ENCODE measurements at regions not wholly inside any gene's neighbourhood (a gene's known extent, or its start where the extent isn't known, plus 50 kb on each side); places are given as distances from the start of the nearest gene placed in this dataset.

DNA sequence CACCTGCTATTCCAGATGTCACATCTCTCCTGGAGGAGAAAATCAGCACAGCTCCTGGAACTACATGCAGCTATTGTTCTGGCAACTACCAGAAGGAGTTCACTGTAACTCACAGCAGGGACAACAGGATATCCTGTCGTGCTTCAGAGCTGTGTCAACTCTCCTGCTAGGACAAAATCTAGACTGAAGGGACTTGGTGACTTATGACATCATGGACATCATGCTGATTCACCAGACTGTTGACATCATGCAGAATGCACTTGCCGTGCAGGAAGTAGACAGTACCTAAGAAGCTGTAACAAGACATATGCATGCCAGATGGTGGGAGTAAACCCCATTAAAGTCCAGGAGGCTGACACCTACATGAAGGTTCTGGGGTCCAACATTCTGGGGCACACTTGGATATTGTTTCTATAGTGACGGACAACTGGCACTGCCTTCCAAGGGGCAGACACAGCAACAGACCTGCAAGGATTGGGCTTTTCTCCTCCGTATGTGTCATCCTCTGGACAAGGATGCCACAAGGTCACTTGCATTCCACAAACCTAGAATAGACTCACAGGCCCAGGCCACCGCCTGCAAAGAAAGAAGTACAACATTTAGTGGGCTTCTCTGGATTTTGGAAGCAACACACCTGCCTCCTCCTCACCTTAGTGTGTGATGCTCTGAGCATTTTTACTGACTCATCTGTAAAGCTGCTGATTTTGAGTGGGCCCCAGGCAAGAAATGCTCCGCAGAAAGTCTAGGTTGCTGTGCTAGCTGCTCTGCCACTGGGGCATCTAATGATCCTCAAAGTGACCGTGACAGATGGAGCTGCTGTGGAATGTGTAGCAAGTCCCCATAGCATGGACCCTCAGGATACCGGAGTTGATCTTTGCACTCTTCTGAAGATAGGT lies 249.2 kb downstream of the MATN1 start:
- TF ChIP-seq POLR2AphosphoS5 (IDR thresholded peaks at IDR 0.05; ENCODE audit: low read depth, low read length), result no peak
- TF ChIP-seq, protein P1, sequence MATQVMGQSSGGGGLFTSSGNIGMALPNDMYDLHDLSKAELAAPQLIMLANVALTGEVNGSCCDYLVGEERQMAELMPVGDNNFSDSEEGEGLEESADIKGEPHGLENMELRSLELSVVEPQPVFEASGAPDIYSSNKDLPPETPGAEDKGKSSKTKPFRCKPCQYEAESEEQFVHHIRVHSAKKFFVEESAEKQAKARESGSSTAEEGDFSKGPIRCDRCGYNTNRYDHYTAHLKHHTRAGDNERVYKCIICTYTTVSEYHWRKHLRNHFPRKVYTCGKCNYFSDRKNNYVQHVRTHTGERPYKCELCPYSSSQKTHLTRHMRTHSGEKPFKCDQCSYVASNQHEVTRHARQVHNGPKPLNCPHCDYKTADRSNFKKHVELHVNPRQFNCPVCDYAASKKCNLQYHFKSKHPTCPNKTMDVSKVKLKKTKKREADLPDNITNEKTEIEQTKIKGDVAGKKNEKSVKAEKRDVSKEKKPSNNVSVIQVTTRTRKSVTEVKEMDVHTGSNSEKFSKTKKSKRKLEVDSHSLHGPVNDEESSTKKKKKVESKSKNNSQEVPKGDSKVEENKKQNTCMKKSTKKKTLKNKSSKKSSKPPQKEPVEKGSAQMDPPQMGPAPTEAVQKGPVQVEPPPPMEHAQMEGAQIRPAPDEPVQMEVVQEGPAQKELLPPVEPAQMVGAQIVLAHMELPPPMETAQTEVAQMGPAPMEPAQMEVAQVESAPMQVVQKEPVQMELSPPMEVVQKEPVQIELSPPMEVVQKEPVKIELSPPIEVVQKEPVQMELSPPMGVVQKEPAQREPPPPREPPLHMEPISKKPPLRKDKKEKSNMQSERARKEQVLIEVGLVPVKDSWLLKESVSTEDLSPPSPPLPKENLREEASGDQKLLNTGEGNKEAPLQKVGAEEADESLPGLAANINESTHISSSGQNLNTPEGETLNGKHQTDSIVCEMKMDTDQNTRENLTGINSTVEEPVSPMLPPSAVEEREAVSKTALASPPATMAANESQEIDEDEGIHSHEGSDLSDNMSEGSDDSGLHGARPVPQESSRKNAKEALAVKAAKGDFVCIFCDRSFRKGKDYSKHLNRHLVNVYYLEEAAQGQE (IDR thresholded peaks at IDR 0.05; ENCODE audit: insufficient read depth in 1 of 2, low read depth in 2 of 2, low read length in 2 of 2), result no peak
- no peak for TF ChIP-seq TAF1 (IDR thresholded peaks at IDR 0.05; ENCODE audit: borderline replicate concordance, insufficient read depth, low read length)
- TF ChIP-seq SIN3A (IDR thresholded peaks at IDR 0.05; ENCODE audit: borderline replicate concordance, insufficient read depth, low read length), result no peak
- no peak for TF ChIP-seq FOXP2 (optimal IDR thresholded peaks at IDR 0.05; ENCODE audit: borderline replicate concordance, extremely low read depth, extremely low read length, insufficient read depth)

Data from PFSK-1 (cell line).